ENCODE measurements at regions not wholly inside any gene's neighbourhood (a gene's known extent, or its start where the extent isn't known, plus 50 kb on each side); places are given as distances from the start of the nearest gene placed in this dataset.

GRCh38 chr1:78831731-78832360 lies 174.7 kb downstream of the ADGRL4 start:
- DNase-seq: no peak
- no peak overlapping the region for H3K27ac Mint-ChIP-seq
- H3K27me3 Mint-ChIP-seq: no peaks in the 10 kb centered on the region
- no peaks in the 10 kb centered on the region for H3K9me3 Mint-ChIP-seq
- ATAC-seq (replicated peaks): peak in 1 of 2 donors; percentile 33
- H3K36me3 Mint-ChIP-seq: no peaks in the 10 kb centered on the region
- H3K4me1 Mint-ChIP-seq: peaks cover 0 to 3% of the 10 kb centered on the region in 2 donors
- H3K4me3 Mint-ChIP-seq: no peak overlapping the region

DNA sequence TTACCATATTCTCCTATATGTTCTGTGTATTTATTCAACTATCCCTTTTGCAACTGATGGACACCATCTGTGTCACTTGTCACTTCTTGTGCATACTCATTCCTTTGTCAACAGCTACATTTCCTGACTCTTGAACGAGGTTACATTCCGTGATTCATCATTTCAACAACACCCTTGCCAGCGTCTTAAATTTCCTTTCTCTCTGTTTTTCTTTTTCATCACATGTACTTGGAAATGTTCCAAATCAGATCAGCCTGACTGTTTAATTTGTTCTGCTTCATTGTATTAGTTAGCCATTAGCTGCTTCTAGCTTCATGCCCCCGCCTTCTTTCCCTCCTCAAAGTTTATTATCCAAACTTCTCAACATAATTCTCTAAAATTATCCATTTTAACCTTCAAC lies 173.0 kb downstream of the ADGRL4 start:
- H3K4me3 Mint-ChIP-seq: no peak overlapping the region
- peaks cover 0 to 3% of the 10 kb centered on the region in 2 donors for H3K4me1 Mint-ChIP-seq
- DNase-seq (no peak), ATAC-seq (replicated peaks) (no peak)
- no peaks in the 10 kb centered on the region for H3K36me3 Mint-ChIP-seq
- H3K9me3 Mint-ChIP-seq: no peaks in the 10 kb centered on the region
- no peaks in the 10 kb centered on the region for H3K27me3 Mint-ChIP-seq
- no peak overlapping the region for H3K27ac Mint-ChIP-seq

GRCh38 chr1:78834201-78834741 lies 172.3 kb downstream of the ADGRL4 start:
- Mint-ChIP-seq H3K9me3 (no peaks in the 10 kb centered on the region), H3K4me3 (no peak overlapping the region), H3K27ac (no peak overlapping the region), H3K4me1 (peaks cover 0 to 3% of the 10 kb centered on the region in 2 donors), H3K27me3 (no peaks in the 10 kb centered on the region), H3K36me3 (no peaks in the 10 kb centered on the region)
- ATAC-seq (replicated peaks) (no peak), DNase-seq (no peak)

DNA sequence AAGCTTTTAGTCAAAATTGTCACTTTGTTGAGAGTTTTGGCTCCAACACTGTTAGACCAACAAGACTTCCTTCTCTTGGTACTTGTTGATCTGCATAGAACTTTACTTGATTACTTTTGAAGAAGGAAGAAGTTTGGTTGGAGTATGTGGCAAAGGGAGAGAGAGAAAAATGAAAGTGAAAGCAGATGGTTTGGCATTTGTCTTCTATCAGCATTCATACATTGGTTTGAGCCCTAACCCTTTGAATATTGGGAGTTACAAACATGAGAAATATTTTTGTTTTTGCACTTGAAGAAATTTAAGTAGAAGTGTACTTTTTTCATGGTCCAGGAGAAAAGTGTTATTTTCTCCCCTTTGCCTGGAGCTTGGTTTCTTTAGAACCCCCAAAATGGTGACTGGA lies 169.8 kb downstream of the ADGRL4 start:
- Mint-ChIP-seq H3K4me3 (no peak overlapping the region), H3K27ac (no peak overlapping the region), H3K27me3 (no peaks in the 10 kb centered on the region), H3K4me1 (peaks cover 0 to 2% of the 10 kb centered on the region in 2 donors), H3K9me3 (no peaks in the 10 kb centered on the region), H3K36me3 (no peaks in the 10 kb centered on the region)
- ATAC-seq (replicated peaks) (no peak), DNase-seq (no peak)

- no peaks in the 10 kb centered on the region for H3K36me3 Mint-ChIP-seq
- DNase-seq (no peak), ATAC-seq (replicated peaks) (peak; percentile 45 to 53)
- H3K4me3 Mint-ChIP-seq: no peak overlapping the region
- H3K4me1 Mint-ChIP-seq: peaks cover 0 to 2% of the 10 kb centered on the region in 2 donors
- no peaks in the 10 kb centered on the region for H3K9me3 Mint-ChIP-seq
- H3K27me3 Mint-ChIP-seq: no peaks in the 10 kb centered on the region
- H3K27ac Mint-ChIP-seq: no peak overlapping the region
Observed at GRCh38 chr1:78839704-78840277, 166.7 kb downstream of the ADGRL4 start.

All from stimulated activated naive B cell treated with anti-CD40 and anti-IgM and Interleukin-4, amounts not matched to agents 10 μg/mL and 1 μg/mL and 100 μg/mL, for 72 hours (primary cell).